ENCODE measurements at regions not wholly inside any gene's neighbourhood (a gene's known extent, or its start where the extent isn't known, plus 50 kb on each side); places are given as distances from the start of the nearest gene placed in this dataset.
"Not testable (repeated sequence)": the region's sequence is repeated elsewhere in the genome, so short reads cannot be mapped to it uniquely, and the experiment has no call there.

DNA sequence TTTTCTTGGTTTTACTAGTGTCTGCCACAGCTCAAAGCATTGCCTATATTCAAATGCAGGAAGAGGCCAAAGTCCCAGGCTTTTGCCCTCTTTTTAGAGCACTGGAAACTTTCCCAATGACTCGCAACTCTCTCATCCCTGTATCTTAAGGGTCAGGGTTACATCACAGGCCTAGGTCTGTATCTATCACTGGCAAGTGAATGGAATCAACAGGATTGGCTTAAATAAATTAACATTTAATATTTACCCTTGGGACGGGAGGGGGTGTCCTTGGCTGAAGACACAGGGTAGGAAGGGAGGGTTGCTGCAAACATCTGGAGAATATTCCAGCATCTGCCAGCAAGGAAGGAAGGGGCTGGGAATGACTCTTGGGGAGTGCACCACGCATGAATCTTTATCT, 242.6 kb downstream of the SLC4A3 start:
- no peak for TF ChIP-seq ZFX (IDR thresholded peaks at IDR 0.05; ENCODE audit: borderline replicate concordance)
- TF ChIP-seq, protein P1, sequence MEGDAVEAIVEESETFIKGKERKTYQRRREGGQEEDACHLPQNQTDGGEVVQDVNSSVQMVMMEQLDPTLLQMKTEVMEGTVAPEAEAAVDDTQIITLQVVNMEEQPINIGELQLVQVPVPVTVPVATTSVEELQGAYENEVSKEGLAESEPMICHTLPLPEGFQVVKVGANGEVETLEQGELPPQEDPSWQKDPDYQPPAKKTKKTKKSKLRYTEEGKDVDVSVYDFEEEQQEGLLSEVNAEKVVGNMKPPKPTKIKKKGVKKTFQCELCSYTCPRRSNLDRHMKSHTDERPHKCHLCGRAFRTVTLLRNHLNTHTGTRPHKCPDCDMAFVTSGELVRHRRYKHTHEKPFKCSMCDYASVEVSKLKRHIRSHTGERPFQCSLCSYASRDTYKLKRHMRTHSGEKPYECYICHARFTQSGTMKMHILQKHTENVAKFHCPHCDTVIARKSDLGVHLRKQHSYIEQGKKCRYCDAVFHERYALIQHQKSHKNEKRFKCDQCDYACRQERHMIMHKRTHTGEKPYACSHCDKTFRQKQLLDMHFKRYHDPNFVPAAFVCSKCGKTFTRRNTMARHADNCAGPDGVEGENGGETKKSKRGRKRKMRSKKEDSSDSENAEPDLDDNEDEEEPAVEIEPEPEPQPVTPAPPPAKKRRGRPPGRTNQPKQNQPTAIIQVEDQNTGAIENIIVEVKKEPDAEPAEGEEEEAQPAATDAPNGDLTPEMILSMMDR (IDR thresholded peaks at IDR 0.05) = no peak
- H3K27ac ChIP-seq = no peak overlapping the region

DNA sequence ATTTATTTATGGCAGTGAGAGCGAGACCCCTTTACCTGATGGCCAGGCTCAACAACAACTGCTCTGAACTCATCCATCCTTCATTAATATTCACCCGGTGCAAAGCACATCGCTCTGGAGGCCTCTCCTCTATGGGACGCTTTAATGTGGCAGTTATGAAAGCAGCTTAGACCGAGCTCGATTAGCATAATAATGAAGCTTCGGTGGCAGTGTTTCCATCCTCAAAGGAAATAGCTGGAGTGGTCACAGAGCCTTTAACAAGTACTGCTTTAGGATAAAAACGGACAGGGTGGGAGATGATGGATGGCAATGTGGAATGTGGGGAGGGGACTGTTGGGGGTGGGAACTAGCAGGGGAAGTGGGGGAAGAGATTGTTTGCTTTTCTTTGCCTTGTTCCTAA, 243.9 kb downstream of the SLC4A3 start:
- TF ChIP-seq, protein P1 (IDR thresholded peaks at IDR 0.05) = no peak
- TF ChIP-seq ZFX (IDR thresholded peaks at IDR 0.05; ENCODE audit: borderline replicate concordance) = no peak
- no peak overlapping the region for H3K27ac ChIP-seq

DNA sequence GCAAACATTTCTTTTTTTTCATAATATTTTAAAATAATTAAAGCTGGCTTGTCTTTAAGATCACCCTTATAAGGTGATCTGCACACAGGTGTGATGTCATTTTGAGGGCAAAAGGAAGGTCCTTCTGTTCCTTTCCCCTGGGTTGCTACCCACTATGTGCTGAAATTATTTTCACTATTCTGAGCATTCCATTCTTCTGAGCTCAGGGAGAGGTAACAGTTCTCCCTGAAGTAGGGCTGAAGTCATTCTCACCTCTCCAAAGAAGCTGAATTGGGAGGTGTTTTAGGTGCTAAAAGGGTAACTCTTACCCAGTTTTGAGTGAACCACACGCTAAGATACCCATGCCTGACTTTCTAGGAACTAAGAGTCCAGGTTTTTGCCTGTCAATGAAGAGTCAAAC, 247.6 kb downstream of the SLC4A3 start:
- H3K27ac ChIP-seq = no peak overlapping the region
- TF ChIP-seq ZFX (IDR thresholded peaks at IDR 0.05; ENCODE audit: borderline replicate concordance) = no peak
- TF ChIP-seq, protein P1 (IDR thresholded peaks at IDR 0.05) = no peak

DNA sequence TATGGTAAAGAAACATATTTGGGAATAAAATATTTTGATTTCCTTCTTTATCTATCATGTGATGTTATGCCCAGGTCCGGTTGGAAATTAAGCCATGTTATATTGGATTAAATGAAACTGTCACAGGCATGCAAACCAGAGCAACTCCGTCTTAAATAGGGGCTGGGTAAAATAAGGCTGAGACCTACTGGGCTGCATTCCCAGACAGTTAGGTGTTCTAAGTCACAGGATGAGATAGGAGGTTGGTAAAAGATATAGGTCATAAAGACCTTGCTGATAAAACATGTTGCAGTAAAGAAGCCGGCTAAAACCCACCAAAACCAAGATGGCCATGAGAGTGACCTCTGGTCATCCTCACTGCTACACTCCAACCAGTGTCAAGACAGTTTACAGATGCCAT, 248.6 kb downstream of the SLC4A3 start:
- not testable (repeated sequence) for H3K27ac ChIP-seq

DNA sequence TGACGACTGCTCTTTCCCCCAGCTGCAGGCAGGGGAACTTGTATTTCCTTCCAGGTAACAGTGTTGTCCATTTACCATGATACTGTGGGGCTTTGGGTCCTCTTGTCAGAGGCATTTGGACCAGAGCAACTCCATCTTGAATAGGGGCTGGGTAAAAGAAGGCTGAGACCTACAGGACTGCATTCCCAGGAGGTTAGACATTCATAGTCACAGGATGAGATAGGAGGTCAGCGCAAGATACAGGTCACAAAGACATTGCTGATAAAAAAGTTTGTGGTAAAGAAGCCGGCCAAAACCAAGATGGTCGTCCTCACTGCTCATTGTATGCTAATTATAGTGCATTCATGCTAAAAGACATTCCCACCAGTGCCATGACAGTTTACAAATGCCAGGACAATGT, 249.5 kb downstream of the SLC4A3 start:
- TF ChIP-seq, protein P1 (IDR thresholded peaks at IDR 0.05) = no peak
- no peak for TF ChIP-seq ZFX (IDR thresholded peaks at IDR 0.05; ENCODE audit: borderline replicate concordance)
- no peak overlapping the region for H3K27ac ChIP-seq

DNA sequence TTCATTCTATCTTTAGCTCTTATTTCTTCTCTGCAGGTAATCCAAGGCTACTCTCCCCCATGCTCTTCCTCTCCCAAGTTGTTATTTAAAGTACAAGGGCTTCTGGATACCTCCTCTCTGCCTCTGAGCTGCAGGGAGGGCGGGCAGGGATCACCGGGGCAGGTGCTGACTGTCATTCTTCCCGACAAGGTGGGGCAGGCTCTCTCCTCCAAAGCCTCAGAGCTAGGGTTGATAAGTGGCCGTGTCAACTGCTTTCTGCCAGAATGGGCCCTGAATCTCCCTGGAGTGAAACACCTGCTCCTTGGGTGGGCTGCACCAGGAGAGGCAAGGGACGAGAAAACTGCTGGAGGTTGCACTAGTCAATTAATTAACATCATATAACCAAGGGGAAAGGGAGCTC, 250.3 kb downstream of the SLC4A3 start:
- no peak overlapping the region for H3K27ac ChIP-seq
- TF ChIP-seq ZFX (IDR thresholded peaks at IDR 0.05; ENCODE audit: borderline replicate concordance) = no peak
- TF ChIP-seq, protein P1 (IDR thresholded peaks at IDR 0.05) = no peak

DNA sequence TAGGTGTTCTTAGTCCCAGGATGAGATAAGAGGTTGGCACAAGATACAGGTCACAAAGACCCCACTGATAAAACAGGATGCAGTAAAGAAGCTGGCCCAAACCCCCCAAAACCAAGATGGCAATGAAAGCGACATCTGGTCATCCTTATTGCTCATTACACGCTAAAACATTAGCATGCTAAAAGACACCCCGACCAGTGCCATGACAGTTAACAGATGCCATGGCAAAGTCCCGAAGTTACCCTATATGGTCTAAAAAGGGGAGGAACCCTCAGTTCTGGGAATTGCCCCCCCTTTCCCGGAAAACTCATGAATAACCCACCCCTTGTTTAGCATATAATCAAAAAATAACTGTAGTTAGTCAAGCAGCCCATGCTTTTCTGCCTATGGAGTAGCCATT, 251.1 kb downstream of the SLC4A3 start:
- TF ChIP-seq, protein P1 (IDR thresholded peaks at IDR 0.05) = no peak
- TF ChIP-seq ZFX (IDR thresholded peaks at IDR 0.05; ENCODE audit: borderline replicate concordance) = no peak
- no peak overlapping the region for H3K27ac ChIP-seq

DNA sequence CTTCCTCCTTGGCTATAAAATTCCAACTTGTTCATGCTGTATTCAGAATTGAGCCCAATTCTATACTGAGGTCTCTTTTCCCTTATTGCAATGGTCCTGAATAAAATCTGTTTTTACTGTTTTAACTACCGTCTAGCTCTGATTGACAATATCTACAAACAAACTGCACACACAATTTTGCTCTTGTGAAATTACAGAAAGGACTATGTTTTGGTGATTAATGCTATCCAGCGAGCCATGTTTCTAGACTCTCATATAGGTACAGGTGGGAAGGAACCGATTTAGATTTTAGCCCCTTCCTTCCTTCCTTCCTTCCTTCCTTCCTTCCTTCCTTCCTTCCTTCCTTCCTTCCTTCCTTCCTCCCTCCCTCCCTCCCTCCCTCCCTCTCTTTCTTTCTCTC, 254.4 kb downstream of the SLC4A3 start:
- TF ChIP-seq ZFX (IDR thresholded peaks at IDR 0.05; ENCODE audit: borderline replicate concordance) = no peak
- TF ChIP-seq, protein P1 (IDR thresholded peaks at IDR 0.05) = no peak
- no peak overlapping the region for H3K27ac ChIP-seq

Measured in 22Rv1 (cell line).